ENCODE measurements at regions not wholly inside any gene's neighbourhood (a gene's known extent, or its start where the extent isn't known, plus 50 kb on each side); places are given as distances from the start of the nearest gene placed in this dataset.

GRCh38 chr4:17060230-17060629 is 161.8 kb upstream of the LDB2 start:
- Histone ChIP-seq H3K36me3 (ENCODE audit: insufficient read depth in 1 of 2, low read depth in 1 of 2) (no peaks in the 10 kb centered on the region), H3K27me3 (ENCODE audit: insufficient read depth in 3 of 3, low read length in 2 of 3) (no peaks in the 10 kb centered on the region), H3K9me3 (no peaks in the 10 kb centered on the region), H3K27ac (no peak overlapping the region), H3K4me3 (no peak overlapping the region), H3K4me1 (no peaks in the 10 kb centered on the region)
- intact Hi-C loops (cut with DNase I) = no loop called here
- TF ChIP-seq CTCF (IDR thresholded peaks at IDR 0.05) = no peak
- no peak for ATAC-seq
- no peak for DNase-seq
- 83 to 96% (median 89%) methylated on average over 4 of the region's 4 CpGs for WGBS, 3 donors

- no peaks in the 10 kb centered on the region for H3K4me1 ChIP-seq
- 20 to 40% (median 22%) methylated on average over 10 of the region's 10 CpGs for WGBS, 3 donors
- TF ChIP-seq CTCF (IDR thresholded peaks at IDR 0.05) = no peak
- ATAC-seq (peak in 2 of 4 donors; percentile 31 to 65), DNase-seq (peak; percentile 27 to 49)
- intact Hi-C loops (cut with DNase I) = no loop called here
- no peaks in the 10 kb centered on the region for H3K27me3 ChIP-seq (ENCODE audit: insufficient read depth in 3 of 3, low read length in 2 of 3)
- no peaks in the 10 kb centered on the region for H3K36me3 ChIP-seq (ENCODE audit: insufficient read depth in 1 of 2, low read depth in 1 of 2)
- no peaks in the 10 kb centered on the region for H3K9me3 ChIP-seq
- no peak overlapping the region for H3K4me3 ChIP-seq
- no peak overlapping the region for H3K27ac ChIP-seq
These were observed 160.7 kb upstream of the LDB2 start for GRCh38 chr4:17058916-17059741.

GRCh38 chr4:17058536-17058915 is 160.1 kb upstream of the LDB2 start:
- Histone ChIP-seq H3K4me1 (no peaks in the 10 kb centered on the region), H3K9me3 (no peaks in the 10 kb centered on the region), H3K27ac (no peak overlapping the region), H3K27me3 (ENCODE audit: insufficient read depth in 3 of 3, low read length in 2 of 3) (no peaks in the 10 kb centered on the region), H3K36me3 (ENCODE audit: insufficient read depth in 1 of 2, low read depth in 1 of 2) (no peaks in the 10 kb centered on the region), H3K4me3 (no peak overlapping the region)
- no peak for TF ChIP-seq CTCF (IDR thresholded peaks at IDR 0.05)
- ATAC-seq = peak in 1 of 4 donors; percentile 37
- intact Hi-C loops (cut with DNase I) = no loop called here
- 27 to 43% (median 36%) methylated on average over 4 of the region's 4 CpGs for WGBS, 3 donors
- DNase-seq = peak in 1 of 2 donors; percentile 24

GRCh38 chr4:17057035-17057434 is 158.6 kb upstream of the LDB2 start:
- no peak for DNase-seq
- H3K36me3 ChIP-seq (ENCODE audit: insufficient read depth in 1 of 2, low read depth in 1 of 2) = no peaks in the 10 kb centered on the region
- H3K4me3 ChIP-seq = no peak overlapping the region
- TF ChIP-seq CTCF (IDR thresholded peaks at IDR 0.05) = no peak
- no peak overlapping the region for H3K27ac ChIP-seq
- no peaks in the 10 kb centered on the region for H3K4me1 ChIP-seq
- ATAC-seq = no peak
- WGBS, 3 donors = 92 to 94% (median 94%) methylated on average over 6 of the region's 6 CpGs
- peaks cover 0 to 2% (median 0%) of the 10 kb centered on the region in 3 donors for H3K27me3 ChIP-seq (ENCODE audit: insufficient read depth in 3 of 3, low read length in 2 of 3)
- intact Hi-C loops (cut with DNase I) = no loop called here
- no peaks in the 10 kb centered on the region for H3K9me3 ChIP-seq

DNA sequence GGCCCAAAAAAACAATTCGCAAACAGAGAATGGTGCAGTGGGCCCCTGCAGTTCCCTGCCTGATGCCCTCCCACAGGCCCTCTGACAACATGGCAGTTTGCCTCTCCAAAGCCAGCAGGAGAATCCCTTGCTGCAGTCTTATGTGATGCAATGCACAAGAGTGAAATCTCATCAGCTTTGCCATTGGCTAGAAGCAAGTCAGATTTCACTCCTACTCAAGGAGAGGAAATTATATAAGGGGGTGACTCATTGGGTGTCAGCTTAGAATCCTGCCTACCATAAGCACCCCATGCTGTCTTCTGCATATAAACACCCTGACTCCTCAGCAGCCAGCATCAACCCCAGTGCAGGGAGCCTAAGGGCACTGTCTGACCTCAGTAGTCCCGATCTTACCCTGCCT is 157.3 kb upstream of the LDB2 start:
- H3K27me3 ChIP-seq (ENCODE audit: insufficient read depth in 3 of 3, low read length in 2 of 3) = peaks cover 0 to 2% (median 0%) of the 10 kb centered on the region in 3 donors
- H3K9me3 ChIP-seq = no peaks in the 10 kb centered on the region
- H3K4me1 ChIP-seq = no peaks in the 10 kb centered on the region
- ATAC-seq (no peak), DNase-seq (no peak)
- WGBS, 3 donors = 88 to 95% (median 92%) methylated on average over 2 of the region's 2 CpGs
- H3K4me3 ChIP-seq = no peak overlapping the region
- no peak for TF ChIP-seq CTCF (IDR thresholded peaks at IDR 0.05)
- H3K27ac ChIP-seq = no peak overlapping the region
- H3K36me3 ChIP-seq (ENCODE audit: insufficient read depth in 1 of 2, low read depth in 1 of 2) = no peaks in the 10 kb centered on the region
- intact Hi-C loops (cut with DNase I) = no loop called here
